HCT116 (cell line): ENCODE measurements at regions not wholly inside any gene's neighbourhood (a gene's known extent, or its start where the extent isn't known, plus 50 kb on each side); places are given as distances from the start of the nearest gene placed in this dataset.

Source experiments
- ATF3 ChIP-seq: IDR thresholded peaks from 2 replicates; pipeline ENCODE4 v1.6.1; 2012
- CEBPB ChIP-seq: IDR thresholded peaks from 2 replicates; pipeline ENCODE4 v1.6.1; 2012; ENCODE audit warnings: low read depth
- CTCF ChIP-seq, 3 experiments: fragments of 200-600 bp in 1 of 3; sonication (generic) in 1 of 3; IDR thresholded peaks in 2 of 3; conservative IDR thresholded peaks in 1 of 3; 2 replicates each; pipeline ENCODE4 v1.5.1; 2012 to 2017; ENCODE audit warnings: low read depth in 2 of 3, low read length in 2 of 3, antibody characterized with exemption in 1 of 3, borderline replicate concordance in 1 of 3, control low read depth in 1 of 3, mild to moderate bottlenecking in 1 of 3, mixed read lengths in 1 of 3, mixed run types in 1 of 3, moderate library complexity in 1 of 3; ENCODE audit not compliant: insufficient read depth in 1 of 3
- EZH2 ChIP-seq: fragments of 200-600 bp; sonication (generic); IDR thresholded peaks from 2 replicates; pipeline ENCODE4 v1.6.1; 2017; ENCODE audit warnings: antibody characterized with exemption, mixed run types
- JUND ChIP-seq: IDR thresholded peaks from 2 replicates; pipeline ENCODE4 v1.6.1; 2012
- POLR2A ChIP-seq: IDR thresholded peaks from 2 replicates; pipeline ENCODE4 v1.7.0; 2011; ENCODE audit warnings: borderline replicate concordance; ENCODE audit not compliant: insufficient read depth, insufficient read length; ENCODE audit errors: extremely low read depth
- POLR2AphosphoS5 ChIP-seq: IDR thresholded peaks from 2 replicates; pipeline ENCODE4 v1.6.1; 2011; ENCODE audit warnings: mild to moderate bottlenecking, low read depth, low read length, moderate library complexity
- RAD21 ChIP-seq: IDR thresholded peaks from 2 replicates; pipeline ENCODE4 v1.6.1; 2012; ENCODE audit warnings: low read depth, mild to moderate bottlenecking
- REST ChIP-seq: IDR thresholded peaks from 2 replicates; pipeline ENCODE4 v1.6.1; 2012; ENCODE audit warnings: low read depth
- SIN3A ChIP-seq: IDR thresholded peaks from 2 replicates; pipeline ENCODE4 v1.6.1; 2012; ENCODE audit warnings: low read depth
- SRF ChIP-seq: IDR thresholded peaks from 2 replicates; pipeline ENCODE4 v1.6.1; 2012; ENCODE audit warnings: low read depth

GRCh38 chr11:21930408-21930807 lies 262.5 kb upstream of the ANO5 start:
- TF ChIP-seq CTCF (IDR thresholded peaks at IDR 0.05 in 2 of 3, conservative IDR thresholded peaks at IDR 0.05 in 1 of 3; ENCODE audit: borderline replicate concordance in 1 of 3, insufficient read depth in 1 of 3, low read depth in 2 of 3, low read length in 2 of 3) (no peak), POLR2AphosphoS5 (no peak), SRF (no peak), REST (no peak), POLR2A (no peak), ATF3 (no peak), CEBPB (no peak), SIN3A (no peak), JUND (no peak), RAD21 (no peak), EZH2 (no peak)
